HG03045 (cell line): ENCODE measurements at regions not wholly inside any gene's neighbourhood (a gene's known extent, or its start where the extent isn't known, plus 50 kb on each side); places are given as distances from the start of the nearest gene placed in this dataset.

Experiments
- ATAC-seq: cut with Tn5 transposase; IDR thresholded peaks from one replicate; pipeline ENCODE4 v1.9.1; 2021; ENCODE audit warnings: mild to moderate bottlenecking, moderate library complexity; ENCODE audit not compliant: unreplicated experiment

DNA sequence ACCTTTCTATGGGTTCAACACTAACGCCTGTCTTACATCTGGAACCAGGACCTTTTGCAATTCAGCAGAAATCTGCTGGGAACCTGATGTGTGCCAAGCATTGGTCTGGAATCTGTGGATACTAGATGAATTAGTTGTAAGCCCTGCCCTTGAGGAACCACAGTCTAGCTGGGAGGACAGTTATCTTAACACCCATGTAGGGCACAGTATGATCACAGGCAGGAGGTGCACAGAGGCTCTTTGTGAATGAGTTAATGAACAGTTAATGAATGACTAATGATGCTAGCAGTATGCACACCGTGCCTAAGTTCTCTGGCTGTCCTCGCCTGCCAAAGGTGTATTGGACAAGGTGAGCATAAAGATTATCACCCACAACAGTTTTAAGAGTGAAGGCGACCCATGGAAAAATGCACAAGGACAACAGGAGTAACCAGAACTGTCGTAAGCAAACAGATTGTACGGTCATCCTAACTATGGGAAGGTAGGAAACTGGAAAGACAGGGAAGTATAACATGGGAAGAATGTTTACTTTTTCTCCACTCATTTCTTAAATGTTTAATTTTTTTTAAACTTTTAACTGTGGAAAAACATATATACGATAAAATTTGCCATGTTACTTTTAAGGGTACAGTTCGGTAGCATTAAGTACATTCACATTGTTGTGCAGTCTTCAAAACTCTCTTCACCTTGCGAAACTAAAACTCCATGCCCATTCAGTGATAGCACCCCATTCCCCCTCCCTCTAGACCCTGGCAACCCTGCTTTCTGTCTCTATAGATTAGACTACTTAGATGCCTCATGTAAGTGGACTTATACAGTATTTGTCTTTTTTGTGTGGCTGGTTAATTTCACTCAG, 139.9 kb downstream of the CXCL12 start:
- ATAC-seq, result no peak

- no peak for ATAC-seq
Measured at GRCh38 chr10:44243851-44244510, 140.9 kb downstream of the CXCL12 start.

GRCh38 chr10:44242826-44243225, 142.1 kb downstream of the CXCL12 start:
- no peak for ATAC-seq

DNA sequence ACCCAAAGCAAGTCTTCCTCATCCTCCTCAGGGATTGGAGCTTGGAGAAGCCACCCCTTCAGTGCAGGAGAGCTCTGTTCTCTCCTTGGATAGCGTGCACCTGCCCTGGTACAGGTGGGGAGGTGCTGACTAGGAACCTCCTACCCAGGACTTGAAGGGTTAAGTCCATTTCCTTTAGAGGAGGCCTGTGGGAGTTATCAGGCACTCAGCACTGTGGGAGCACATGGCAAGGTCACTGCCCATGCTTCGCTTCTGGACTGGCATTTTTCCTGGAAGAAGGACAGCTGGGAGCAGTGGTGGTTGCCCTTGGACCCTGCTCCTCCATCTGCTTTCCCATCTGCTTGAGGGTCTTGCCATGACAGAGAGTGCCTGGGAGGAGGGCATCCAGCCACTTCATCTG, 142.8 kb downstream of the CXCL12 start:
- no peak for ATAC-seq

DNA sequence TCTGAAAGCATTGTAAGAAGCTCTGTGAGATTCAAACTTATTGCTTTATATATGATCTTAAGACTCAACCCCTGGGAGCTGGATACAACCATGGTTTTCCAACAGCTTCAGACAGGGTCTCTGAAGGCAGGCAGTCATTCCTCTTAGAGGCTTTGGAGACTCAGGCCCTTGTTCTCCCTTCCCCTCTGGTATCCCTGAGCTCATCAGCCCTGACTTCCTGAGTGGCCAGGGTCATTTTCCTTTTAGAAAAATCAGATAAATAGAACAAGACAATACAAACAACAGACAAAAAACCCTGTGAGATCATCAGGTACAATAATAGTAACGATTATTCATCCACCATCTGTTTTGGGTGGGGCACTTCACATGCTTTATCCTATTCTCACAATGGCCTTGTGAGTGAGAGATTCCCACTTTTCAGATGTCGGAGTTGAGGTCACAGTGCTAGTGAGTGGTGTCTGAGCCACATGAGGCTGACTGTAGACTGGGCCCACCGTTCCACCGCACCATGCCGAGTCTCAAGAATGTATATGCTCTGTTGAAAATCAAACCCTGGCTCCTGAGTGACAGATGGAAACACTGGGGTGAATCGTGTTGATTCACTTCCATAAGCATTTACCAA, 144.2 kb downstream of the CXCL12 start:
- ATAC-seq, result no peak

DNA sequence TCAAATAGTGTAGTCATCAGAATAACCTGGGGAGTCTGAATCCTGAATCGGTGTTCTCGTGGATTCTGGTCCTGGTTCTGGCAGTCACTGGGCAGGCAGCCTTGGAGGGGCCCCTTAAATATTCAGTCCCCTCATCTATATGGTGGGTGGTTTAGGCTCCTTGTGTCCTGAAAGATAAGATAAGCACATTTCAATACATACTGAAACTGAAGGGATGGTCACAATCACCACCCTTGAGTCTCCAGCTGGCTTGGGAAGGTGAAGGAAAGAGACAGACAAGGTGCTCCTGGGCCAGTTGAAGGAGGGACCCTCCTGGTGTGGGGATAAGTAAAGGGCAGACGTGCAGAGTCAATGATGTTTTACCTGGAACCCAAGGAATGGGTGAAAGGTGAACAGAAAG, 146.7 kb downstream of the CXCL12 start:
- no peak for ATAC-seq

- no peak for ATAC-seq
Measured at GRCh38 chr10:44237364-44238049, 147.4 kb downstream of the CXCL12 start.

- no peak for ATAC-seq
Measured at GRCh38 chr10:44235363-44235762, 149.5 kb downstream of the CXCL12 start.

DNA sequence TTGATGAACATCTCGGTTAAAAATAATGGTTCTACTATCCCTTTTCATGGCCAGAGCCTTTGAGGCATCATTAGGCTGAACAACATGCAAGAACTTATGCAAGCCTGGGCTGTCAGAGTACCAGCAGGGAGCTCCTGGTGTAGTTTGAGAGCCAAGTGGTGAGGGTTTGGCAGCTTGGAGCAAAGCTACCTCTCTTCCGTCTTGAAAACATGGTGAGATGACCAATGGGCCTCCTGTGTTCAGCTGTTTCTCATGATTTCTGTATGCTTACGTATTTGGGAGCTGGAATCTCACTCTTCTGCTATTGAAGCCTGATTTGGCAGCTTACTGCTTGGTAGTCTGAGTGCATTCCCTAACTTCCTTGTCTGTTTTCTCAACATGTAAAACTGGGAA, 150.4 kb downstream of the CXCL12 start:
- no peak for ATAC-seq

DNA sequence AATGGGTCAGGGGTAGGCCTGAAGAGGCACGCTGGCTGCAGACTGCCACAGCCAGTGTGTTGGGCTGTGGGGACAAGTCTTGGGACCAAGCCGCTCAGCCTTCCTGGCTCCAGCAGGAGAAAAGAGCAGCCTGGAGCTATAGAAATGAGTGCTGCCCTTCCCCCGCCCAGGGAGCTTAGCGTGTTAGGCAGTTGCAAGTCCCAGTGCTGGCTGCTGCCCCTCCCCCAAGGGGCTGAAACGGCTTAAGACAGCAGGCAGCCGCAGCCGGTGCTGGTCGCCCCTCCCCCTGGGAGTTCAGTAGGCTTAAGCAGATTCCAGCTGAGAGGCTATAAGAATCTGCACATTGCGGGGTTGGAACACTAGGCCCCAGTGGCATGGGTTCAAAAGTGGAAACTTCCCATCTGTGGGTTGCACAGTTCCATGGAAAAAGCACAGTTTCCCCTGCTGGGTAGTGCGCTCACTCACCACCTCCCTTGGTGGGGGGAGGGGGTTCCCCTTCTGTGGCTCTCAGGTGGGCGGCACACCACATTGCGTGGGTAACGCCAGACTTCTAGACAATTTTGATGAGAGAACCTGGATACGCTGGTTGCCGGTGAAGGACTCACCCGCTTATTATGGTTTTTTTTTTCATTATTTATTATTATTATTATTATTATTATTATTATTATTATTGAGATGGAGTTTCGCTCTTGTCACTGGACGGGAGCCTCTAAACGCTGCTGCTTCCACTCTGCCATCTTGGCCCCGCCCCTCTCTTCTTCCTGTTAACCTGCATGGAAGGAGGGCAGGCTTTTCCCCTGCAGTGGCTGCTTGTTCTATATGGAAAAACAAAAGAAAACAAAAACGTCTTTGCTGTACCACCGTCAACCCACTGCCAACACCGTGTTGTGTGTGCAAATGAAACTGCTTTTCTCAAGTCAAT, 151.1 kb downstream of the CXCL12 start:
- no peak for ATAC-seq

- ATAC-seq, result no peak
Measured at GRCh38 chr10:44217274-44217820, 167.6 kb downstream of the CXCL12 start.

- no peak for ATAC-seq
Measured at GRCh38 chr10:44216073-44216472, 168.8 kb downstream of the CXCL12 start.

DNA sequence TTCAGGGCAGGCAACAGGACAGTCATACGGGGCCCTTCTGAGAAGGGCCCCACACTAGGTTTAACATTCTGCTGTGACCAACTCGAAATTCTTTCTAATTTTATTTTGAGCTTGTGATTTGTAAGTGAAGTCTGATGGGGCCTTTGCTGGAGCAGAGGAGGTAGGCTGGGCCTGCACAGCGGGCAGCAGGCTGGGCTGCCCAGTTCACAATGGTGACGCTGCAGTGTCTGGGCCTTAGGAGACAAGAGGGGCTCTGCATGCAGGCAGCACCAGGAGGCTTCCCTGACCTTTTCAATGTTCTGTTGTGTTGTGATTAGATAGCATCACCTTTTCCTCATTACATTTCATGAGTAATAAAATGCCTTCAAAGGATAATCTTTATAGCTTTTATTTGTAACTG, 175.1 kb downstream of the CXCL12 start:
- ATAC-seq, result no peak

DNA sequence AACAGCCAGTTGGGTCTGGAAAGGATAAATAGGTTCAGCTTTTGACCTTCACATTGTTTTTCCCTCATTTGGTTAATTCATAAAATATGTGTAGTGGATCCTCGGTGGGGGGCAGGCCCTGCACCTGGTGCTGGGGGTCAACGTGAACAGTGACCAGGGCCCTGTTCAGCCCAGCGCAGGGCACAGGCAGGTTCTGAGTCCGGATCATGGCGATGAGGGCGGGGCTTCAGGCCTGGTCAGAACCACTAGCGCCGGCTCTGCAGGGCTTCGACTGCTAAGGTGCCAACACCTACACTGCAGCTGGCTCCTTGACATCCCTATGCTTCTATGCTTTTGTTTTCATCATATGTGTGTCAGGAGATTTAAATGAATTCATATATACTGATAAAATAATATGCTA, 177.7 kb downstream of the CXCL12 start:
- ATAC-seq, result no peak

GRCh38 chr10:44206127-44206818, 178.6 kb downstream of the CXCL12 start:
- no peak for ATAC-seq

- no peak for ATAC-seq
Measured at GRCh38 chr10:44205067-44205466, 179.8 kb downstream of the CXCL12 start.

DNA sequence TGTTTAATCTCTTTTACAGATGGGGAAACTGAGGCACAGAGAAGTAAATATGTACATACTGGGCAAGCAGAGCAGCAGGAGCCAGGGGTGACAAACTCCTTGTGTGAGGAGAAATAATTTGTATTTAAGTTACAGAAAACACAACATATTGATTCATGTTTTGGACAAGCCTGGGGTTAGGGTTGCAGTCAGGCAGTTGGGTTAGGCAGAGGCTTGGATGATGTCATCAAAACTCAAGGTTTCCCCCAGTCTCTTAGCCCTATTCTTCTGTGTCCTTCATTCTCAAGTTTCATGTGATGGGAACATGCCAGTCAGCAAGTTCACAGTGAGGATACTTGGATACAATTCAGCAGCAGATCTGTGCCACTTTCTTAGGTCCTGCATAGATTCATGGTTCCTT, 181.4 kb downstream of the CXCL12 start:
- ATAC-seq, result no peak

- no peak for ATAC-seq
Measured at GRCh38 chr10:44202952-44203351, 181.9 kb downstream of the CXCL12 start.

DNA sequence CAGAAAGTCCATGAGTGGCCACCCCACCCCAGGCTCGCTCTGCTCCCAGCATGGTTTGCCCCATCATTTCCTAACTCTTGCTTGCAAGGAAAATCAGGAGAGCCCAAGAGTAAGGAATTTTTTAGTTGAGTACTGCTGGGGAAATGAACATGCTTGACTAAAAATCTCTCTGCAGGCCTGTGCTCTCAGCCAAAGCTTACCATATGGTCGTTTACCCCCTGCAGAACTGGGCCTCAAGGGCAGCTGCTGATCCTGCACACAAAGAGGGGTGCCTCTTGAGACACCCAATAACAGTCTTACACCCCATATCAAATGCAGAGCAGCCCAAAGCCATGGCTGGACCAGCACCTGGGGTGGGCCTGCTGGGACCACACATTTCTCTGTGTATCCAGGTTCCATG, 183.2 kb downstream of the CXCL12 start:
- no peak for ATAC-seq
